H9 (cell line): ENCODE measurements at regions not wholly inside any gene's neighbourhood (a gene's known extent, or its start where the extent isn't known, plus 50 kb on each side); places are given as distances from the start of the nearest gene placed in this dataset.

Experiments
- DNase-seq: peaks from one replicate; pipeline ENCODE4 v3.0.0-alpha.2; 2017
- H2AFZ ChIP-seq: one replicate; pipeline ENCODE4 v1.6.1; 2013; ENCODE audit warnings: mild to moderate bottlenecking, low read length, control low read depth, moderate library complexity
- H2AK5ac ChIP-seq: 2 replicates; pipeline ENCODE4 v1.6.1; 2013; ENCODE audit warnings: low read length, control low read depth, mixed read lengths; ENCODE audit not compliant: insufficient read length
- H2BK120ac ChIP-seq: one replicate; pipeline ENCODE4 v1.6.1; 2013; ENCODE audit warnings: low read depth, mild to moderate bottlenecking, low read length, control low read depth, inconsistent platforms; ENCODE audit not compliant: poor library complexity, severe bottlenecking
- H2BK12ac ChIP-seq: 2 replicates; pipeline ENCODE4 v1.6.1; 2013; ENCODE audit warnings: low read length, control low read depth, mixed read lengths, low read depth; ENCODE audit not compliant: insufficient read length
- H2BK15ac ChIP-seq: 2 replicates; pipeline ENCODE4 v1.6.1; 2013; ENCODE audit warnings: low read depth, low read length, control low read depth
- H2BK20ac ChIP-seq: one replicate; pipeline ENCODE4 v1.6.1; 2013; ENCODE audit warnings: low read depth, mild to moderate bottlenecking, low read length, control low read depth, inconsistent platforms; ENCODE audit not compliant: poor library complexity, severe bottlenecking
- H2BK5ac ChIP-seq: 2 replicates; pipeline ENCODE4 v1.6.1; 2013; ENCODE audit warnings: low read length, control low read depth, mixed read lengths; ENCODE audit not compliant: insufficient read length
- H3K14ac ChIP-seq: 2 replicates; pipeline ENCODE4 v1.6.1; 2013; ENCODE audit warnings: low read length, control low read depth; ENCODE audit not compliant: insufficient read depth
- H3K18ac ChIP-seq: 2 replicates; pipeline ENCODE4 v1.6.1; 2013; ENCODE audit warnings: low read depth, mild to moderate bottlenecking, mixed read lengths, low read length, control low read depth; ENCODE audit not compliant: insufficient read length
- H3K23ac ChIP-seq: 2 replicates; pipeline ENCODE4 v1.6.1; 2013; ENCODE audit warnings: low read length, control low read depth, mixed read lengths, low read depth; ENCODE audit not compliant: insufficient read length
- H3K23me2 ChIP-seq: 2 replicates; pipeline ENCODE4 v1.6.1; 2013; ENCODE audit warnings: low read depth, mild to moderate bottlenecking, mixed read lengths, low read length, control low read depth; ENCODE audit not compliant: insufficient read length, poor library complexity, severe bottlenecking
- H3K27ac ChIP-seq: 2 replicates; pipeline ENCODE4 v1.5.1; 2013; ENCODE audit warnings: low read length, control low read depth, mixed read lengths, low read depth; ENCODE audit not compliant: insufficient read length
- H3K27me3 ChIP-seq: 2 replicates; pipeline ENCODE4 v1.6.1; 2013; ENCODE audit warnings: low read length, control low read depth, inconsistent platforms; ENCODE audit not compliant: insufficient read depth
- H3K4ac ChIP-seq: 2 replicates; pipeline ENCODE4 v1.6.1; 2013; ENCODE audit warnings: low read depth, mild to moderate bottlenecking, control low read depth, inconsistent platforms, low read length, moderate library complexity
- H3K4me1 ChIP-seq: 2 replicates; pipeline ENCODE4 v1.6.1; 2013; ENCODE audit warnings: low read length, control low read depth, inconsistent platforms; ENCODE audit not compliant: insufficient read depth
- H3K4me2 ChIP-seq: 2 replicates; pipeline ENCODE4 v1.6.1; 2013; ENCODE audit warnings: low read length, control low read depth, mixed read lengths; ENCODE audit not compliant: insufficient read length, insufficient read depth
- H3K56ac ChIP-seq: 2 replicates; pipeline ENCODE4 v1.6.1; 2013; ENCODE audit warnings: low read depth, mild to moderate bottlenecking, mixed read lengths, low read length, control low read depth; ENCODE audit not compliant: insufficient read length
- H3K79me1 ChIP-seq: 2 replicates; pipeline ENCODE4 v1.6.1; 2013; ENCODE audit warnings: low read depth, mild to moderate bottlenecking, moderate library complexity, low read length, control low read depth, inconsistent platforms; ENCODE audit not compliant: insufficient read depth, poor library complexity, severe bottlenecking
- H3K79me2 ChIP-seq: 2 replicates; pipeline ENCODE4 v1.6.1; 2013; ENCODE audit warnings: low read length, control low read depth, inconsistent platforms; ENCODE audit not compliant: insufficient read depth
- H3K9ac ChIP-seq: 2 replicates; pipeline ENCODE4 v1.6.1; 2013; ENCODE audit warnings: low read length, control low read depth, mixed read lengths; ENCODE audit not compliant: insufficient read length; ENCODE audit errors: extremely low read depth
- H3K9me3 ChIP-seq: one replicate; pipeline ENCODE4 v1.6.1; 2013; ENCODE audit warnings: low read depth, low read length, inconsistent platforms; ENCODE audit not compliant: control insufficient read depth
- H3T11ph ChIP-seq: one replicate; pipeline ENCODE4 v1.6.1; 2013; ENCODE audit warnings: mild to moderate bottlenecking, low read length, control low read depth, inconsistent platforms
- H4K20me1 ChIP-seq: one replicate; pipeline ENCODE4 v1.6.1; 2013; ENCODE audit not compliant: control insufficient read depth, insufficient read length, insufficient read depth
- H4K5ac ChIP-seq: 2 replicates; pipeline ENCODE4 v1.6.1; 2013; ENCODE audit warnings: low read depth, mild to moderate bottlenecking, mixed read lengths, low read length, control low read depth; ENCODE audit not compliant: insufficient read length
- H4K8ac ChIP-seq: replicated peaks from 2 replicates; pipeline ENCODE4 v1.6.1; 2013; ENCODE audit warnings: low read length, control low read depth, mixed read lengths, low read depth; ENCODE audit not compliant: insufficient read length
- H4K91ac ChIP-seq: 2 replicates; pipeline ENCODE4 v1.6.1; 2013; ENCODE audit warnings: low read depth, mild to moderate bottlenecking, moderate library complexity, mixed read lengths, low read length, control low read depth; ENCODE audit not compliant: insufficient read length
- H3K27ac Mint-ChIP-seq, 3 experiments: 2 replicates in 2 of 3; 3 replicates in 1 of 3; pipeline ENCODE4 v1.8.0; 2020 to 2021; ENCODE audit warnings: mixed read lengths in 3 of 3, mild to moderate bottlenecking in 1 of 3, moderate library complexity in 1 of 3
- H3K27me3 Mint-ChIP-seq: 2 replicates; pipeline ENCODE4 v1.8.0; 2021; ENCODE audit warnings: low read depth, mild to moderate bottlenecking, moderate library complexity, mixed read lengths
- H3K36me3 Mint-ChIP-seq, 3 experiments: 2 replicates in 2 of 3; 3 replicates in 1 of 3; pipeline ENCODE4 v1.8.0; 2020 to 2021; ENCODE audit warnings: low read depth in 3 of 3, mixed read lengths in 3 of 3; ENCODE audit not compliant: insufficient read depth in 1 of 3
- H3K4me1 Mint-ChIP-seq, 2 experiments: 2 replicates each; pipeline ENCODE4 v1.8.0; 2020; ENCODE audit warnings: mixed read lengths in 2 of 2
- H3K4me3 Mint-ChIP-seq, 2 experiments: 2 replicates in 1 of 2; 3 replicates in 1 of 2; pipeline ENCODE4 v1.8.0; 2020 to 2021; ENCODE audit warnings: mild to moderate bottlenecking in 2 of 2, mixed read lengths in 2 of 2, moderate library complexity in 1 of 2
- H3K9me3 Mint-ChIP-seq, 2 experiments: 2 replicates in 1 of 2; 3 replicates in 1 of 2; pipeline ENCODE4 v1.8.0; 2020; ENCODE audit warnings: mild to moderate bottlenecking in 2 of 2, mixed read lengths in 2 of 2, moderate library complexity in 1 of 2
- CTCF ChIP-seq: fragments of 200-600 bp; sonication (generic); conservative IDR thresholded peaks from 3 replicates; pipeline ENCODE4 v1.8.0; 2021; ENCODE audit warnings: antibody characterized with exemption, mild to moderate bottlenecking
- WGBS: extraction: QIAGEN DNeasy Blood & Tissue Kit; methylation state at CpG from one replicate; pipeline ENCODE4 v1.1.7; 2013; ENCODE audit warnings: missing lambda C conversion rate, low lambda C conversion rate, mixed read lengths; ENCODE audit not compliant: insufficient read length; ENCODE audit errors: extremely low coverage; 5-methylcytosine and 5-hydroxymethylcytosine counted together

DNA sequence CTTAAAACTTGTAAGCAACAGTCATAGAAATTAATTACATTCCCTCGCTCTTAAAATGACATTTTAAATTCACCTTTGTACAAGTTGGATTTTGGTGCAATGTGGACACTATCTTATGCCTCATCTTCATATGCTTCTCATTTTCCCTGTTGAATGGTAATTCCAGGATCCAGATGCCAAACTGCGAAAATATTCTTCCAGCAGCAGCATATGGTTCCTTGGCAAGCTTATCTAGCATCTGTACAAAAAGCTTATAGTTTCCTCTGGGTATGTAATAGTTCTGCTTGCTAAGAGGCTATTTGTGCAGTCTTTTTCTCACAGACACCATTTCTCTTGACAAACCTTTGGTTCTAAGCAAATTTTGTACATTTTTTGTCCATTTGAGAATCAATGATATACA is 2079.7 kb upstream of the AGA start:
- Histone ChIP-seq H4K5ac (no peak overlapping the region), H2BK120ac (no peak overlapping the region), H3K4me2 (no peak overlapping the region), H2BK12ac (no peak overlapping the region), H3K56ac (no peak overlapping the region), H3T11ph (no peak overlapping the region), H2BK20ac (no peak overlapping the region), H3K14ac (no peak overlapping the region), H4K8ac (no peak overlapping the region), H2AK5ac (no peak overlapping the region), H4K91ac (no peak overlapping the region), H2BK5ac (no peak overlapping the region), H3K9ac (no peak overlapping the region), H3K18ac (no peak overlapping the region), H4K20me1 (no peaks in the 10 kb centered on the region), H2BK15ac (no peak overlapping the region), H2AFZ (no peak overlapping the region), H3K79me1 (no peaks in the 10 kb centered on the region), H3K23me2 (no peaks in the 10 kb centered on the region), H3K4me1 (no peaks in the 10 kb centered on the region), H3K23ac (no peak overlapping the region), H3K9me3 (no peaks in the 10 kb centered on the region), H3K27me3 (no peaks in the 10 kb centered on the region), H3K79me2 (no peaks in the 10 kb centered on the region), H3K4ac (no peak overlapping the region), H3K27ac (no peak overlapping the region)
- Mint-ChIP-seq H3K9me3 (peaks cover 2 to 3% of the 10 kb centered on the region in 2 experiments; a peak in 2 of 5 replicates), H3K4me1 (no peaks in the 10 kb centered on the region), H3K4me3 (no peak overlapping the region), H3K36me3 (no peaks in the 10 kb centered on the region; a peak in 1 of 7 replicates), H3K27me3 (no peaks in the 10 kb centered on the region), H3K27ac (no peak overlapping the region)
- no CpG with 5 or more reads among the region's 2 CpGs for WGBS
- no peak for DNase-seq
- no peak for TF ChIP-seq CTCF
